Suprapubic skin (tissue), 4 donors: ENCODE measurements at regions not wholly inside any gene's neighbourhood (a gene's known extent, or its start where the extent isn't known, plus 50 kb on each side); places are given as distances from the start of the nearest gene placed in this dataset.
"Not testable (repeated sequence)": the region's sequence is repeated elsewhere in the genome, so short reads cannot be mapped to it uniquely, and the experiment has no call there.

Experiments
- DNase-seq, 2 donors: peaks; one replicate each; pipeline ENCODE4 v3.0.0-alpha.2; 2019; ENCODE audit warnings: low spot score in 2 of 2
- H3K27ac ChIP-seq: fragments of 200-600 bp; sonication (generic); one replicate; pipeline ENCODE4 v1.5.1; 2019
- H3K27me3 ChIP-seq: fragments of 200-600 bp; sonication (generic); one replicate; pipeline ENCODE4 v1.5.1; 2019
- H3K36me3 ChIP-seq: fragments of 200-600 bp; sonication (generic); one replicate; pipeline ENCODE4 v1.5.1; 2019
- H3K4me1 ChIP-seq: fragments of 200-600 bp; sonication (generic); one replicate; pipeline ENCODE4 v1.5.1; 2019
- H3K4me3 ChIP-seq: fragments of 200-600 bp; sonication (generic); one replicate; pipeline ENCODE4 v1.5.1; 2019; ENCODE audit warnings: mild to moderate bottlenecking
- H3K9me3 ChIP-seq: fragments of 200-600 bp; sonication (generic); one replicate; pipeline ENCODE4 v1.5.1; 2019
- EP300 ChIP-seq: sonication (generic); formaldehyde crosslinking; IDR thresholded peaks from one replicate; pipeline ENCODE4 v1.6.1; 2017; ENCODE audit warnings: antibody characterized with exemption
- POLR2A ChIP-seq, 2 donors: fragments of 450-650 bp; IDR thresholded peaks; one replicate each; pipeline ENCODE4 v1.6.1; 2017; ENCODE audit warnings: antibody characterized with exemption in 2 of 2, mild to moderate bottlenecking in 2 of 2, moderate library complexity in 2 of 2
- POLR2AphosphoS5 ChIP-seq, 3 donors: sonication (generic); formaldehyde crosslinking; IDR thresholded peaks; one replicate each; pipeline ENCODE4 v1.6.1; 2017; ENCODE audit warnings: antibody characterized with exemption in 3 of 3
- WGBS: methylation state at CpG from one replicate; pipeline ENCODE4 v1.1.5; 2018; 5-methylcytosine and 5-hydroxymethylcytosine counted together
- TF ChIP-seq, protein P1 (sequence below), 2 donors: fragments of 200-600 bp in 1 of 2; fragments of 450-650 bp in 1 of 2; sonication (generic) in 1 of 2; IDR thresholded peaks; one replicate each; pipeline ENCODE4 v1.5.1; 2016 to 2019; ENCODE audit warnings: antibody characterized with exemption in 2 of 2, mild to moderate bottlenecking in 1 of 2, moderate library complexity in 1 of 2

DNA sequence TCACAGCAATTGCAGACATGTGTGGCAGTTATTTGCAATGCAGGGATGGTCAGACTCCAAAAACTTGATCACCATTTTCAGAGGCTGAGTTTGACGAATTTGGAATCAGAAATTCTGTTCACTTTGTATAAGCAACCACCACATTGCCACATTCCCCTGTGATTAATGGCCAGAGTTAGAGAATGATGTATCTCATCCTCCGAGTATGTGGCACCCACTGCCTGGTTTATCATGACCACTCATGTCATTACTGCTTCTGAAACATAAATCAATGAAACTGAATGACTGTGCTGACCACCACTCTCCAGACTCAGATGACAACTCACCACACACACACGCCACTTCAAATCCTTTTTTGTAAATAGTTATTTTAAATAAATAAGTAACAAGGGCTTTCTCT is 66.6 kb upstream of the CACHD1 start:
- Histone ChIP-seq H3K9me3 (no peaks in the 10 kb centered on the region), H3K36me3 (no peaks in the 10 kb centered on the region), H3K4me3 (no peak overlapping the region), H3K4me1 (no peaks in the 10 kb centered on the region), H3K27ac (no peak overlapping the region), H3K27me3 (no peaks in the 10 kb centered on the region)
- 76% methylated on average over 3 of the region's 3 CpGs for WGBS
- DNase-seq, result no peak
- TF ChIP-seq EP300 (no peak), POLR2A (IDR thresholded peaks at IDR 0.05) (no peak)
- TF ChIP-seq, protein P1, sequence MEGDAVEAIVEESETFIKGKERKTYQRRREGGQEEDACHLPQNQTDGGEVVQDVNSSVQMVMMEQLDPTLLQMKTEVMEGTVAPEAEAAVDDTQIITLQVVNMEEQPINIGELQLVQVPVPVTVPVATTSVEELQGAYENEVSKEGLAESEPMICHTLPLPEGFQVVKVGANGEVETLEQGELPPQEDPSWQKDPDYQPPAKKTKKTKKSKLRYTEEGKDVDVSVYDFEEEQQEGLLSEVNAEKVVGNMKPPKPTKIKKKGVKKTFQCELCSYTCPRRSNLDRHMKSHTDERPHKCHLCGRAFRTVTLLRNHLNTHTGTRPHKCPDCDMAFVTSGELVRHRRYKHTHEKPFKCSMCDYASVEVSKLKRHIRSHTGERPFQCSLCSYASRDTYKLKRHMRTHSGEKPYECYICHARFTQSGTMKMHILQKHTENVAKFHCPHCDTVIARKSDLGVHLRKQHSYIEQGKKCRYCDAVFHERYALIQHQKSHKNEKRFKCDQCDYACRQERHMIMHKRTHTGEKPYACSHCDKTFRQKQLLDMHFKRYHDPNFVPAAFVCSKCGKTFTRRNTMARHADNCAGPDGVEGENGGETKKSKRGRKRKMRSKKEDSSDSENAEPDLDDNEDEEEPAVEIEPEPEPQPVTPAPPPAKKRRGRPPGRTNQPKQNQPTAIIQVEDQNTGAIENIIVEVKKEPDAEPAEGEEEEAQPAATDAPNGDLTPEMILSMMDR (IDR thresholded peaks at IDR 0.05), result no peak

DNA sequence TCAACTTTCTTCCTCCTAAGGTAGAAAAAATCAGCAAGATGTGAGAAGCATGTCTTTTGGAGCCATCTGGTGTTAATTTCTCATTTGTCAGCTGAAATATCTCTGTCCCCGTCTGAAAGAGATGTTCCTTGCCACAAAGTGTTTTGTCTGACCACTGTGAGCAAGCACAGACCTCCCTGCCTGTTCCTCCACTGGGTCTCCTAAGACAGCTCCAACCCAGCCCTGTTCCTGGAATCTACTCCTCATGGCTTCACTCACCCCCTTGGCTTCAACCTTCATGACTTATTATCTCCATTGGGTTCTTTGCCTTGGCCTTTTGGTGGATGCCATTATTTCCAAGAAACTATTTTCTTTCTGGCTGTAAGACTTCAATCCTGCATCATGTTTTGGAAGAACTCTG is 65.7 kb upstream of the CACHD1 start:
- WGBS, result 72% methylated on average over 1 of the region's 1 CpG

DNA sequence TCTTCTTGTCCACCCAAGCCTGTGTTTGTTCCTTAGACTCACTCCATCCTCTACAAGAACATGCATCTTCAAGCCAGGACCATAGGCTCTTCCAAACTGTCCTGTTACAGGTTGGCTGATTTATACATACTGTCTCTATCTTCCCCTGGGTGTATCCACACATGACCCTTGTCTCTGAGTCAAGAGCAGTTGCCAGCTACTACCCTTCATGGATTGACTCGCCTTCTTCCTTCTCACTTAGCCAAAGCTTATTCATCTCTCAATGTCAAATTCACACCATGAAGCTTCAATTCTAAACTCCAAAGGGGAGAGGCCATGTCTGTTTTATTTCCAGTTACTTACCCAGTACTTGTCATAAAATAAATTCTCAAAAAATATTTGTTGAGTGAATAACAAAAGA is 64.1 kb upstream of the CACHD1 start:
- no peaks in the 10 kb centered on the region for H3K36me3 ChIP-seq
- no peaks in the 10 kb centered on the region for H3K27me3 ChIP-seq
- H3K9me3 ChIP-seq, result no peaks in the 10 kb centered on the region
- DNase-seq, result no peak
- 72% methylated on average over 1 of the region's 1 CpG for WGBS
- H3K4me3 ChIP-seq, result no peak overlapping the region
- H3K4me1 ChIP-seq, result no peaks in the 10 kb centered on the region
- no peak overlapping the region for H3K27ac ChIP-seq
- TF ChIP-seq, protein P1 (IDR thresholded peaks at IDR 0.05), result no peak
- TF ChIP-seq EP300, result no peak

More for the DNA sequence above, 65.7 kb upstream of the CACHD1 start:
- Histone ChIP-seq H3K36me3 (no peaks in the 10 kb centered on the region), H3K9me3 (no peaks in the 10 kb centered on the region), H3K4me1 (no peaks in the 10 kb centered on the region), H3K4me3 (no peak overlapping the region), H3K27ac (no peak overlapping the region), H3K27me3 (no peaks in the 10 kb centered on the region)
- DNase-seq, result no peak
- TF ChIP-seq, protein P1 (IDR thresholded peaks at IDR 0.05), result no peak
- no peak for TF ChIP-seq EP300
- no peak for TF ChIP-seq POLR2A (IDR thresholded peaks at IDR 0.05)
- no peak for TF ChIP-seq POLR2AphosphoS5 (IDR thresholded peaks at IDR 0.05)

DNA sequence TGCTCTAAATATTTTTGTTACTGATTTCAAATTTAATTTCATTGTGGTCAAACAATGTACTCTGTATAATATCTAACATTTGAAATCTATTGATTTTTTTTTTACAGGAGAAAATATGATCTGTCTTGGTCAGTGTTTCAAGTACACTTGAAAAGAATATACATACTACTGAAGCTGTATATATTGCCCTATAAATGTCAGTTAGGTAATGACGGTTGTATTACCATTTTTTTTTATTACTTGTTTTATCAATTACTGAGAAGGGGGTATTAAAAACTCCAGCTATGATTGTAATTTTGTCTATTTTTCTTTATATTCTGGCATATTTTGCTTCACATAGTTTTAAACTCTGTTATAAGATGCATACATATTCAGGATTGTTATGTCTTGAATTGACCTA is 59.7 kb upstream of the CACHD1 start:
- Histone ChIP-seq H3K9me3 (no peaks in the 10 kb centered on the region), H3K36me3 (no peaks in the 10 kb centered on the region), H3K27ac (no peak overlapping the region), H3K27me3 (no peaks in the 10 kb centered on the region), H3K4me3 (no peak overlapping the region), H3K4me1 (no peaks in the 10 kb centered on the region)
- DNase-seq, result no peak
- TF ChIP-seq POLR2AphosphoS5 (IDR thresholded peaks at IDR 0.05), result no peak
- TF ChIP-seq POLR2A (IDR thresholded peaks at IDR 0.05), result no peak
- TF ChIP-seq, protein P1 (IDR thresholded peaks at IDR 0.05), result no peak
- TF ChIP-seq EP300, result no peak
- WGBS, result 91% methylated on average over 1 of the region's 1 CpG

DNA sequence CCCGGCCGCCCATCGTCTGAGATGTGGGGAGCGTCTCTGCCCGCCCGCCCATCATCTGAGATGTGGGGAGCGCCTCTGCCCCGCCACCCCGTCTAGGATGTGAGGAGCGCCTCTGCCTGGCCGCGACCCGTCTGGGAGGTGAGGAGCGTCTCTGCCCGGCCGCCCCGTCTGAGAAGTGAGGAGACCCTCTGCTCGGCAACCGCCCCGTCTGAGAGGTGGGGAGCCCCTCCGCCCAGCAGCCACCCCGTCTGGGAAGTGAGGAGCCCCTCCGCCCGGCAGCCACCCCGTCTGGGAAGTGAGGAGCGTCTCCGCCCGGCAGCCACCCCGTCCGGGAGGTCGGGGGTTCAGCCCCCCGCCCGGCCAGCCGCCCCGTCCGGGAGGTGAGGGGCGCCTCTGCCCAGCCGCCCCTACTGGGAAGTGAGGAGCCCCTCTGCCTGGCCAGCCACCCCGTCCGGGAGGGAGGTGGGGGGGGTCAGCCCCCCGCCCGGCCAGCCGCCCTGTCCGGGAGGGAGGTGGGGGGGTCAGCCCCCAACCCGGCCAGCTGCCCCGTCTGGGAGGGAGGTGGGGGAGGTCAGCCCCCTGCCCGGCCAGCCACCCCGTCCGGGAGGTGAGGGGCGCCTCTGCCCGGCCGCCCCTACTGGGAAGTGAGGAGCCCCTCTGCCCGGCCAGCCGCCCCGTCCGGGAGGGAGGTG is 54.9 kb upstream of the CACHD1 start:
- not testable (repeated sequence) for H3K27ac ChIP-seq, H3K4me3 ChIP-seq, H3K9me3 ChIP-seq, DNase-seq, H3K36me3 ChIP-seq, H3K27me3 ChIP-seq, H3K4me1 ChIP-seq
- WGBS, result 94% methylated on average over 7 of the region's 56 CpGs

DNA sequence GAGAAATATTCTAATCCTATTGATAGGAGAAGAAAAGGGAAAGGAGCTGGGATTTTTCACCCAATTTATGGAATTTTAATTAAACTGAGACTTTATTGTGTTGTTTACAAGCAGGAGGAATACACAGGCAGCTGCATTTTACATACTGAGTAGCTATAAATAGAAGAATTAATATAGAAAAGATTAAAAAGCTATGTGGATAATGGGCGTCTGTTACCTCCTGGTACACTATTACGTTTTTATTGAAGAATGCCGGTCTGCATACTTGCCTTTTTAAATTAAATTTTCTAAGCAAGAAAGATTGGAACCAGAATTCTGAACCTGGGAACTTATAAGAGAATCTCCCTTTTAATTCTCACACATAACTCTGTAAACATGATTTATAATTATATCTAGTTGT is 52.1 kb upstream of the CACHD1 start:
- TF ChIP-seq POLR2A (IDR thresholded peaks at IDR 0.05) (no peak), POLR2AphosphoS5 (IDR thresholded peaks at IDR 0.05) (no peak), EP300 (no peak)
- TF ChIP-seq, protein P1 (IDR thresholded peaks at IDR 0.05), result no peak
- Histone ChIP-seq H3K4me1 (no peaks in the 10 kb centered on the region), H3K27ac (no peak overlapping the region), H3K9me3 (no peaks in the 10 kb centered on the region), H3K36me3 (no peaks in the 10 kb centered on the region), H3K4me3 (no peak overlapping the region), H3K27me3 (no peaks in the 10 kb centered on the region)
- DNase-seq, result no peak
- WGBS, result 94% methylated on average over 3 of the region's 3 CpGs
